NCI-H460 (cell line): ENCODE measurements at regions not wholly inside any gene's neighbourhood (a gene's known extent, or its start where the extent isn't known, plus 50 kb on each side); places are given as distances from the start of the nearest gene placed in this dataset.

Source experiments
- DNase-seq: peaks from one replicate; pipeline ENCODE4 v3.0.0-alpha.2; 2016; ENCODE audit warnings: low read depth; ENCODE audit errors: extremely low read depth

- DNase-seq = no peak
These were observed 569.9 kb upstream of the CADM1 start for GRCh38 chr11:116073854-116074837.

- no peak for DNase-seq
These were observed 568.6 kb upstream of the CADM1 start for GRCh38 chr11:116072601-116073410.

- no peak for DNase-seq
These were observed 567.9 kb upstream of the CADM1 start for GRCh38 chr11:116072133-116072532.

- no peak for DNase-seq
These were observed 567.0 kb upstream of the CADM1 start for GRCh38 chr11:116071241-116071640.

GRCh38 chr11:116070520-116070919 lies 566.3 kb upstream of the CADM1 start:
- DNase-seq = no peak

- no peak for DNase-seq
These were observed 562.6 kb upstream of the CADM1 start for GRCh38 chr11:116066777-116067176.

- no peak for DNase-seq
These were observed 561.8 kb upstream of the CADM1 start for GRCh38 chr11:116065986-116066385.

GRCh38 chr11:116065191-116065895 lies 561.1 kb upstream of the CADM1 start:
- no peak for DNase-seq

- no peak for DNase-seq
These were observed 558.4 kb upstream of the CADM1 start for GRCh38 chr11:116062490-116063171.

GRCh38 chr11:116062129-116062489 lies 557.9 kb upstream of the CADM1 start:
- DNase-seq = no peak

GRCh38 chr11:116061322-116061721 lies 557.1 kb upstream of the CADM1 start:
- no peak for DNase-seq

GRCh38 chr11:116059919-116060318 lies 555.7 kb upstream of the CADM1 start:
- DNase-seq = no peak

- DNase-seq = no peak
These were observed 552.8 kb upstream of the CADM1 start for GRCh38 chr11:116057000-116057399.

GRCh38 chr11:116055064-116055463 lies 550.8 kb upstream of the CADM1 start:
- DNase-seq = no peak

GRCh38 chr11:116053548-116053919 lies 549.3 kb upstream of the CADM1 start:
- DNase-seq = no peak

- no peak for DNase-seq
These were observed 548.7 kb upstream of the CADM1 start for GRCh38 chr11:116052603-116053547.

GRCh38 chr11:116051494-116051893 lies 547.3 kb upstream of the CADM1 start:
- no peak for DNase-seq

GRCh38 chr11:116049383-116049782 lies 545.2 kb upstream of the CADM1 start:
- no peak for DNase-seq

GRCh38 chr11:116046127-116046526 lies 541.9 kb upstream of the CADM1 start:
- no peak for DNase-seq
